HEK293T (cell line): ENCODE measurements at regions not wholly inside any gene's neighbourhood (a gene's known extent, or its start where the extent isn't known, plus 50 kb on each side); places are given as distances from the start of the nearest gene placed in this dataset.

Experiments
- ARNT ChIP-seq: fragments of 450-650 bp; IDR thresholded peaks from 2 replicates; pipeline ENCODE4 v1.6.1; 2017; ENCODE audit warnings: mild to moderate bottlenecking
- BHLHE40 ChIP-seq: fragments of 450-650 bp; IDR thresholded peaks from 2 replicates; pipeline ENCODE4 v1.6.1; 2016; ENCODE audit warnings: mild to moderate bottlenecking, moderate library complexity, borderline replicate concordance
- CTBP1 ChIP-seq: fragments of 450-650 bp; IDR thresholded peaks from 2 replicates; pipeline ENCODE4 v1.6.1; 2016; ENCODE audit warnings: borderline replicate concordance
- ELF4 ChIP-seq: fragments of 450-650 bp; IDR thresholded peaks from 2 replicates; pipeline ENCODE4 v1.6.1; 2017; ENCODE audit warnings: antibody characterized with exemption
- FOXM1 ChIP-seq: fragments of 450-650 bp; IDR thresholded peaks from 2 replicates; pipeline ENCODE4 v1.6.1; 2017; ENCODE audit warnings: mild to moderate bottlenecking, borderline replicate concordance
- HDGF ChIP-seq: fragments of 450-650 bp; IDR thresholded peaks from 2 replicates; pipeline ENCODE4 v1.6.1; 2017; ENCODE audit warnings: antibody characterized with exemption, borderline replicate concordance
- LEF1 ChIP-seq: fragments of 450-650 bp; IDR thresholded peaks from 2 replicates; pipeline ENCODE4 v1.6.1; 2017; ENCODE audit warnings: mild to moderate bottlenecking, borderline replicate concordance
- NFRKB ChIP-seq: fragments of 450-650 bp; IDR thresholded peaks from 2 replicates; pipeline ENCODE4 v1.6.1; 2016; ENCODE audit warnings: mild to moderate bottlenecking, moderate library complexity
- PKNOX1 ChIP-seq: fragments of 450-650 bp; IDR thresholded peaks from 2 replicates; pipeline ENCODE4 v1.6.1; 2016
- SP1 ChIP-seq: fragments of 450-650 bp; IDR thresholded peaks from 2 replicates; pipeline ENCODE4 v1.6.1; 2017
- SUZ12 ChIP-seq: fragments of 450-650 bp; IDR thresholded peaks from 2 replicates; pipeline ENCODE4 v1.6.1; 2016; ENCODE audit warnings: mild to moderate bottlenecking
- TARDBP ChIP-seq: fragments of 450-650 bp; IDR thresholded peaks from 2 replicates; pipeline ENCODE4 v1.6.1; 2016
- ZNF384 ChIP-seq: fragments of 450-650 bp; IDR thresholded peaks from 2 replicates; pipeline ENCODE4 v1.6.1; 2016

GRCh38 chr14:42374332-42374731 lies 767.7 kb downstream of the LRFN5 start:
- TF ChIP-seq FOXM1: no peak
- TF ChIP-seq SP1: no peak
- no peak for TF ChIP-seq PKNOX1
- TF ChIP-seq TARDBP: no peak
- TF ChIP-seq BHLHE40: no peak
- TF ChIP-seq ELF4: no peak
- no peak for TF ChIP-seq NFRKB
- TF ChIP-seq LEF1: no peak
- no peak for TF ChIP-seq SUZ12
- no peak for TF ChIP-seq ARNT
- TF ChIP-seq CTBP1: no peak
- TF ChIP-seq ZNF384: no peak
- no peak for TF ChIP-seq HDGF
